ENCODE measurements at regions not wholly inside any gene's neighbourhood (a gene's known extent, or its start where the extent isn't known, plus 50 kb on each side); places are given as distances from the start of the nearest gene placed in this dataset.

DNA sequence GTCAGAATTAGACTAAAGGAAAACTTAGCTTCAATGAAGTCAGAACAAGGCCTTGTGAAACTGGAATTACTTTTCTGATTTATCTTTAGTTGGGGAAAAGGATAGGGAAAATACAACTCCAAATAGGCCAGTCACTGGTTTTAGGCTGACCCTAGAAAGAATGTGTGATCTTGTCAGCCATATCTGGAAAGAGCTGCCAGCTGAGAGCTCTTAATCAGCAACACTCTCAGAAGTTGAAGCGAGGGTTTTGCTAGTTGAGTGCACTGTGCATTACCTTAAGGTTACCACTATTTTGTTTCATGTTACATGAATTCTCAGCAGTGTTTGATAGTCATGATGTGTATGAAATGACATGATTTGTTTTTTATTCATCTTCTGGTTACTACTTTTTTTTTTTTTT, 905.3 kb upstream of the ALCAM start:
- TF ChIP-seq, protein P1, sequence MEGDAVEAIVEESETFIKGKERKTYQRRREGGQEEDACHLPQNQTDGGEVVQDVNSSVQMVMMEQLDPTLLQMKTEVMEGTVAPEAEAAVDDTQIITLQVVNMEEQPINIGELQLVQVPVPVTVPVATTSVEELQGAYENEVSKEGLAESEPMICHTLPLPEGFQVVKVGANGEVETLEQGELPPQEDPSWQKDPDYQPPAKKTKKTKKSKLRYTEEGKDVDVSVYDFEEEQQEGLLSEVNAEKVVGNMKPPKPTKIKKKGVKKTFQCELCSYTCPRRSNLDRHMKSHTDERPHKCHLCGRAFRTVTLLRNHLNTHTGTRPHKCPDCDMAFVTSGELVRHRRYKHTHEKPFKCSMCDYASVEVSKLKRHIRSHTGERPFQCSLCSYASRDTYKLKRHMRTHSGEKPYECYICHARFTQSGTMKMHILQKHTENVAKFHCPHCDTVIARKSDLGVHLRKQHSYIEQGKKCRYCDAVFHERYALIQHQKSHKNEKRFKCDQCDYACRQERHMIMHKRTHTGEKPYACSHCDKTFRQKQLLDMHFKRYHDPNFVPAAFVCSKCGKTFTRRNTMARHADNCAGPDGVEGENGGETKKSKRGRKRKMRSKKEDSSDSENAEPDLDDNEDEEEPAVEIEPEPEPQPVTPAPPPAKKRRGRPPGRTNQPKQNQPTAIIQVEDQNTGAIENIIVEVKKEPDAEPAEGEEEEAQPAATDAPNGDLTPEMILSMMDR (IDR thresholded peaks at IDR 0.05; ENCODE audit: low read length): no peak
- TF ChIP-seq EZH2phosphoT487 (IDR thresholded peaks at IDR 0.05; ENCODE audit: low read length): no peak
- no peak for TF ChIP-seq EZH2 (optimal IDR thresholded peaks at IDR 0.05; ENCODE audit: low read depth, low read length)

All from MM.1S (cell line).